SW 1271 (cell line): ENCODE measurements at regions not wholly inside any gene's neighbourhood (a gene's known extent, or its start where the extent isn't known, plus 50 kb on each side); places are given as distances from the start of the nearest gene placed in this dataset.
"Not testable (repeated sequence)": the region's sequence is repeated elsewhere in the genome, so short reads cannot be mapped to it uniquely, and the experiment has no call there.

Experiments used
- DNase-seq, 2 experiments: peaks; one replicate each; lab custom pipeline; 2025; lab: John Stamatoyannopoulos, UW

- DNase-seq = no peak
These were observed 214.7 kb upstream of the PLPPR1 start for GRCh38 chr9:100813871-100814270.

- DNase-seq = no peak
These were observed 208.5 kb upstream of the PLPPR1 start for GRCh38 chr9:100819980-100820379.

- DNase-seq = not testable (repeated sequence)
These were observed 195.5 kb upstream of the PLPPR1 start for GRCh38 chr9:100833035-100833434.

GRCh38 chr9:100838857-100839256 lies 189.7 kb upstream of the PLPPR1 start:
- DNase-seq = no peak

- no peak for DNase-seq
These were observed 179.8 kb upstream of the PLPPR1 start for GRCh38 chr9:100848726-100849125.

GRCh38 chr9:100852088-100852487 lies 176.4 kb upstream of the PLPPR1 start:
- no peak for DNase-seq

- no peak for DNase-seq
These were observed 172.3 kb upstream of the PLPPR1 start for GRCh38 chr9:100856238-100856637.

GRCh38 chr9:100865111-100865510 lies 163.4 kb upstream of the PLPPR1 start:
- DNase-seq = no peak

GRCh38 chr9:100865648-100866047 lies 162.9 kb upstream of the PLPPR1 start:
- DNase-seq = no peak

- DNase-seq = no peak
These were observed 159.2 kb upstream of the PLPPR1 start for GRCh38 chr9:100869326-100869725.

- no peak for DNase-seq
These were observed 148.6 kb upstream of the PLPPR1 start for GRCh38 chr9:100879884-100880283.

- no peak for DNase-seq
These were observed 148.2 kb upstream of the PLPPR1 start for GRCh38 chr9:100880284-100880683.

GRCh38 chr9:100884518-100884917 lies 144.0 kb upstream of the PLPPR1 start:
- no peak for DNase-seq

- DNase-seq = no peak
These were observed 138.2 kb upstream of the PLPPR1 start for GRCh38 chr9:100890321-100890720.

GRCh38 chr9:100911273-100911672 lies 117.3 kb upstream of the PLPPR1 start:
- DNase-seq = no peak

GRCh38 chr9:100913257-100913656 lies 115.3 kb upstream of the PLPPR1 start:
- DNase-seq = no peak

- no peak for DNase-seq
These were observed 114.3 kb upstream of the PLPPR1 start for GRCh38 chr9:100914266-100914665.

GRCh38 chr9:100919506-100919905 lies 109.0 kb upstream of the PLPPR1 start:
- no peak for DNase-seq

GRCh38 chr9:100926366-100926765 lies 102.2 kb upstream of the PLPPR1 start:
- DNase-seq = no peak

GRCh38 chr9:100927763-100928162 lies 100.8 kb upstream of the PLPPR1 start:
- DNase-seq = no peak

GRCh38 chr9:100933656-100934055 lies 94.9 kb upstream of the PLPPR1 start:
- no peak for DNase-seq

GRCh38 chr9:100937382-100937781 lies 91.1 kb upstream of the PLPPR1 start:
- DNase-seq = no peak

- DNase-seq = no peak
These were observed 90.0 kb upstream of the PLPPR1 start for GRCh38 chr9:100938507-100938906.

- no peak for DNase-seq
These were observed 88.9 kb upstream of the PLPPR1 start for GRCh38 chr9:100939636-100940035.

GRCh38 chr9:100959226-100959625 lies 69.3 kb upstream of the PLPPR1 start:
- no peak for DNase-seq
